NCI-H146 treated with DMSO at 0.1 percent for 48 hours (cell line): ENCODE measurements at regions not wholly inside any gene's neighbourhood (a gene's known extent, or its start where the extent isn't known, plus 50 kb on each side); places are given as distances from the start of the nearest gene placed in this dataset.
A peak's percentile ranks its signal among the peaks of the same experiment; 100 is the strongest.

Experiments used
- DNase-seq: peaks from one replicate; lab custom pipeline; 2025; ENCODE audit not compliant: unreplicated experiment; lab: John Stamatoyannopoulos, UW

DNA sequence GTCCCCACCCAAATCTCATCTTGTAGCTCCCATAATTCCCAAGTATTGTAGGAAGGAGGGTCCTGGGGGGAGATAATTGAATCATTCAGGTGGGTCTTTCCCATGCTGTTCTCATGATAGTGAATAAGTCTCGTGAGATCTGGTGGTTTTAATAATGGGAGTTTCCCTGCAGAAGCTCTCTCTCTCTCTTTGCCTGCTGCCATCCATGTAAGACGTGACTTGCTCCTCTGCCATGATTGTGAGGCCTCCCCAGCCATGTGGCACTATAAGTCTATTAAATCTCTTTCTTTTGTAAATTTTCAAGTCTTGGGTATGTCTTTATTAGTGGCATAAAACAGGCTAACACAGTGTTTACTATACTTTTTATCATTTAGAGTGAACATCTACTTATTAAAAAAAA is 338.8 kb downstream of the ANKRD7 start:
- DNase-seq = no peak

DNA sequence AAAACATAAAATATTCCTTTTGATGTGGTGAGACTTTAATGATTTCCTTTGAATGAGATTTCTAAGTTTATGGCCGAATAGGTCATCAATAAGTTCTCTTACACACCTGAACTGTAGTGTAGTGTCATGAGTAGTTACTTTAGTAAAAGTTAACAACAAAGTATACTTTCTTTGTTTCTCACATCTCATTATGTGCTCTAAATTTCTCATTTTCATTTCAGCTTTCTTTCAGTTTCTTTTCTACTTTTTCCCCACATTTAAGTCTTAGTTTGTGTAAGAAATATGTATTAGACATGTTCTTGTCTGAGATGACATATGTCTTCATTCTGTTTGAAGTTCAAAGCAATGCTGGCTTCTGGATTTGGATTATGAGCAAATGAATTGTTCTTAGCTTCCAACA is 348.1 kb downstream of the ANKRD7 start:
- no peak for DNase-seq

DNA sequence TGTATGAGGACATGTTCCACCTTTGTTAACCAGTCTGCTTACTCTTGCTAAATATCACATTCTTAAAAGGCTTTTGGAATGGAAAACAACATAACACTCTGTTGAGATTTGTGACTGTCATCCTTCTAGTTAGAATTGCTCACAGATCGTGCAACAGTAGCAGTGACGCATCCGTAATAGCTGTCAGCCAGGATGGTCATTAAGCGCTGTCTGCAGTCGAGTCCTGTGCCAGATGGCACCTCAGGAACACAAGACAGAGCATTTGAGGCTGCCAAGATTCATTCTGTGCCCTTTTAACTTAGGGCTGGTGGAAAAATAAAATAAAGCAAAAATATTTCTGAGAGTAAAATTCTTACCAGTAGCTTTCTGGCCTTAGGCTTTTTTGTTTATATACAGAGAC is 348.6 kb downstream of the ANKRD7 start:
- peak; percentile 8 for DNase-seq

- no peak for DNase-seq
Measured at GRCh38 chr7:118575393-118575948, 351.0 kb downstream of the ANKRD7 start.

DNA sequence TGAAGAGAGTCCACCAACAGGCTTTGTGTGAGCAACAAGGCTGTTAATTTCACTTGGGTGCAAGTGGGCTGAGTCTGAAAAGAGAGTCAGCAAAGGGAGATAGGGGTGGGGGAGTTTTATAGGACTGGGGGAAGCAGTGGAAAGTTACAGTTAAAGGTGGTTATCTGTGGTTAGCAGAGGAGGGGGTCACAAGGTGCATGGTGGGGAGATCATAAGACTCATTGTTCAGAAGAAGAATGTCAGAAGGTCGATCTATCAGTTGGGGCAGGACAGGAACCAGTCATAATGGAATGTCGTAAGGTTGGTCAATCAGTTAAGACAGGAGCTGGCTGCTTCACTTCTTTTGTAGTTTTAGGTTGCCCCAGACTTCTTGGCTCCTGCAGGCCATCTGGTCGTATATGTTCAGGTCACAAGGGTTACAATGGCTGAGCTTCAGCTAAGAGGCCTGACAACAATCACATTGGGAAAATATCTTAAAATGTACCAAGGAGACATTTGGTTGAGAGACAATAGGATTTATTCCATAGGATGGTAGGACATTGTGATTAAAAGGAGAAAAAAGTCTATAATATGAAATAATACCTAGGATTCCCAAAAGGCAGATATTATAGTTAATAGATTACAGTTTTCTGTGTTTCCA is 356.4 kb downstream of the ANKRD7 start:
- no peak for DNase-seq

DNA sequence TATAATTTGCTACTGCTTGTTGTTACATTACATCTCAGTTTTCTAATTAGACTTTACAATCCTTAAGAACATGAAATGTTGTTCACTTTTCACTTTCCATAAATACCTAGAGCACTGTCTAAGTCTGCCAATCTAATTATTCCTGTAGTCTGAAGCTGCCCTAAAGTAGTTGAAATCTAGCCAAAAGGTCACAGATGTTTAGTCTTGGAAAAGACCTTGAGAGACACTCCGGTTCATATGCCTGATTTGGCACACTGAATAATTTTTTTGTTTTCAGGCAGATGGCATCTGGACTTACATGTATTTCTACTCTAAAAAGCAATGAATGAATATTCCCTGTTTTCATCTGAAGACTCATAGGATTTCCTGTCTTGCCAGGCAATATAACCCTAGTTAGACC is 359.1 kb downstream of the ANKRD7 start:
- no peak for DNase-seq

DNA sequence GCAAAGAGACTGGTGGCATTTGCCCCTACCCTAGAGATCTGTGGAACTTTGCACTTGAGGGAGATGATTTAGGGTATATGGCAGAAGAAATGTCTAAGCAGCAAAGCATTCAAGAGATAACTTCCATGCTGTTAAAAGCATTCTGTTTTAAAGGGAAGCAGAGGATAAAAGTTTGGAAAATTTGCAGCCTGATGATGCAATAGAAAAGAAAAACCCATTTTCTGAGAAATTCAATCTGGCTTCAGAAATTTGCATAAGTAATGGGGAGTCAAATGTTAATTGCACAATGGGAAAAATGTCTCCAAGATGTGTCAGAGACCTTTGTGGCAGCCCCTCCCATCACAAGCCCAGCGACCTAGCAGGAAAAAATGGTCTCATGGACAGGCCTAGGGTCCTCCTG is 361.7 kb downstream of the ANKRD7 start:
- DNase-seq = no peak

- DNase-seq = no peak
Measured at GRCh38 chr7:118590107-118590506, 365.6 kb downstream of the ANKRD7 start.

DNA sequence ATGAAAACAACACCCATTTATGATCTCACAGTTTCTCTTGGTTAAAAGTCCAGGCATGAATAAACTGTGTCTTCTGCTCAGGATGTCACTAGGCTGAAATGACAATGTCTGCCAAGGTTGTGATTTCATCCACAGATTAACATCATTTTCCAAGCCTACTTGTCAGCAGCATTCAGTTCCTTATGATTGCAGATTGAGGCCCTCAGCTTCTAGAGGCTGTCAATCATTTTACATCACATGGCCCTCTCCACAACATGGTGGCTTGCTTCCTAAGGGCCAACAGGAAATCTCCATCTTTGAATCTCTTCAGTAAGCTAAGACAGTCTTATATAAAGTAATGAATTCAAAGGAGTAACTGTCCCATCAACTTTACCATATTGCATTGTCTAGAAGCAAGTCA is 377.6 kb downstream of the ANKRD7 start:
- DNase-seq = no peak

DNA sequence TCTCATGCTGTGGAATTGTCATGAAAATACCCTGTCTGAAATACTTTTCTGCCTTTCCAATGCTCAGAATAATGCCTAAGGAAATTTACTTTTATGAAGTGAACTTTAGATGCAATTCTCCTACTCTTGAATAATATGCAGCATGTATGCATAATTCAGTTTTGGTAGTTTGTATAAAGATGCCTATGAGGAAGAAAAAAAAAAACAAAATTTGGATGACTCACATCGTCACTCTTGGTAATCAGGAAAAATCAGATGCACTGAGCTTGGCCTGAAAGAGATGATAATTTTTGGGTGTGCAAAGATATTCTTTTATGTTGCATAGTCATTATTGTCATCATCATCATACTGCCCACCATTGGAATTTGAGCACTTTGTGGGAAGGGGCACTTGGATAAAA is 382.1 kb downstream of the ANKRD7 start:
- no peak for DNase-seq

DNA sequence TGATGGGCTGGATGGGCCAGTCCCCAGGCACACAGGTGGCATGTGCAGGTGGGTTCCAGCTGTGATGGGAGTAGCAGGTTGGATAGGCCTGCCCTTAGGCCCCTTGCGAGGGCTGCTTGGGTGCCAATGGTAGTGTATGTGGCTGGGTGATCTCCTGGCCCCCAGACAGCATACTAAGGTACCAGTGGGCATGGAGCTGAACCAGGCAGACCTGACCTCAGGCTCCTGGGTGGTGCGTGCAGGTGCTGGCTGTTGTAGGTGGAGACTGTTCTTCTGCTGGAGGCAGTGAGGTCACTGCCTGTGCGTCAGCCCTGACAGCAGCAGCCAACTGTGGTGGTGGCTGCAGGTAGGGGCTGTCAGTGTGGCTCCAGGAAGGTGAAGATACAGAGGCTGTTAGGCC is 384.7 kb downstream of the ANKRD7 start:
- DNase-seq = no peak

- DNase-seq = no peak
Measured at GRCh38 chr7:118615681-118616080, 391.2 kb downstream of the ANKRD7 start.

- DNase-seq = no peak
Measured at GRCh38 chr7:118621810-118622360, 397.4 kb downstream of the ANKRD7 start.

DNA sequence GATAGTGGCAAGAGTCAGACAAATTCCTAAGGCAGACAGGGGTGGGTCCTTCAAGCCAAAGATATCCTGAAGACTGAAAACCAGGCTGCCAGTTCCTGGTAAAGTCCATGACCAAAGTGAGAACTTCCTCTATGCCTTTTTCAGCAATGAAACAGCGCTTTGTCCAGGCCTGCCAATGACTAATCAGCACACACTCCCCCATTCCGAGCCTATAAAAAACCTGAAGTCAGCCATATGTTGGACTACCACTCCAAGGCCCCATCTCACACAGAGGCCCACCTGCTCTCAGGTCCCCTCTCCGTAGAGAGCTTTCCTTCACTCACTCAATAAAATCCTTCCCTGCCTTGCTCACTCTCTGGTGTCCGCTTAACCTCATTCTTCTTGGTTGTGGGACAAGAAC is 402.2 kb downstream of the ANKRD7 start:
- DNase-seq = no peak

GRCh38 chr7:118627467-118627866 is 403.0 kb downstream of the ANKRD7 start:
- no peak for DNase-seq

DNA sequence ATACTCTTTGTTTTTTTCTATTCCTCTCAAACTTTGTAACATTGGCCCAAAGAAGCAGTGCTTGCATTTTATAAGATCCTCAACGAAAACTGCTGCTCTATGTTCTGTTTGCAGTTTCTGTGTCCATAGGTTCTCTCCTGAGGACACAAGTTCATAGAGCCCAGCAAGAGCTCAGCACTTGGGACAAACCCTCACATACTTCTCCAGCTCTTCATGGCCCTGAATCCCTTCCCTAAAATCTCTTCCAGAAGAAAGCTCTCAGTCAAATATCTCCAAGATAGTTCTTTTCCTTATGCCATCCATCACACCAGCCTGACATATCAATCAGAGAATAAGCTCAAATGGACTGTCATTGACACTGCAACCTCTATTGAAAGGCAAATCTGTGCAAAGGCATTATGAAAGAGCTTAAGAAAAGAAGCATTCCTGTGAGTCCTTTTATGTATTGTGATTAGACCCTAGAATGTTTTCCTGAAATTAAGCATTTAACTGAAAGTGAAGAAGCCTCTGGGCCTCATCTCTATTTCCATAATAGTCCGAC is 405.5 kb downstream of the ANKRD7 start:
- no peak for DNase-seq

DNA sequence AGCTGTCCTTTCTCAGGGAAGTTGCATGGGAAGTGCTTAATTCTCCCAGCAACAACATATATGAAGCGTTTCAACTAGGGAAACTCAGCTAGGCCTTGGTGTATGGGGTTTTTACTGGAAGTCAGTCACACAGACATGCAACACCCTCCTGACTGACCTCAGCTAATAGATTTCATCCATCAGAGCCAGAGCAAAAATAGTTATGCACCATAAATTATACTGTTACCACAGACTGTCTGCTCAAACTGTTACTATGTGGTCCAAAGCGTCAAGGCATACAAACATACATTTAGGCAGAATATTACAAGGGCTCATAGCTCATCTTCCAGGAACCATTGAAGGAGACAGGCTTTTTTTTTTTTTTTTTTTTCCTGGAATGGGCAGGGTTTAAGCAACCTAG is 417.9 kb downstream of the ANKRD7 start:
- no peak for DNase-seq

GRCh38 chr7:118644346-118644745 is 419.8 kb downstream of the ANKRD7 start:
- no peak for DNase-seq

GRCh38 chr7:118648002-118648401 is 423.5 kb downstream of the ANKRD7 start:
- no peak for DNase-seq

DNA sequence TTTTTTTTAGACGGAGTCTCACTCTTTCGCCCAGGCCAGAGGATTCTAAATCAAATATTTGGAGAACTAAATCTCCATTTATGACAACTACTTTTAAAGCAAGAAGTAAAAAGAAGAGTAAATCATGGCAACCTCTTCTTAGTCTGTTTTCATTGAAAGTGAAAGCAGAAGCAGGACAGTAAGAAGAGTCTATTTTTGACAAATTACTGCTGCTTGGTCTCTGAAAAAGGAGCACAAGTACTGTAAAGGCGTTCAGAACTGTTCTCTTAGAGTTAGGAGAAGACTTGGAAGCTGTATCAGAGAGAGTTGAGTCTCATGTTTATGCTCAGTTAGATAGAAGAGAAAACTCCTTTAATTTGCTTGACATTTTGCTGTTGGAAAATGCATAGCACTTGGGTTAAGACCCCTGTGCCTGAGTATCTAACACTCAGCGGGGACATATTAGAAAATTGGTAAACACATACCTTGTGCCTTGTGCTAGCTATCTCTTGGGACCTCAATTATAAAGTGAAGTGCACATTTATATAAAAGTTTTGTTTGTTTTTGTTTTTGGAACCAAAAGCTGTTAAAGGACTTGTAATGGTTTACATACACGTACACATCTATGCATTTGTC is 433.0 kb downstream of the ANKRD7 start:
- no peak for DNase-seq

- DNase-seq = no peak
Measured at GRCh38 chr7:118662266-118662665, 437.8 kb downstream of the ANKRD7 start.

GRCh38 chr7:118664498-118664897 is 440.0 kb downstream of the ANKRD7 start:
- DNase-seq = no peak
